Activated CD8-positive, alpha-beta T cell treated with anti-CD3 and anti-CD28 coated beads, Interleukin-2, amount 10 ng/mL, durations not matched to agents 7 days and 5 days (primary cell): ENCODE measurements at regions not wholly inside any gene's neighbourhood (a gene's known extent, or its start where the extent isn't known, plus 50 kb on each side); places are given as distances from the start of the nearest gene placed in this dataset.

Source experiments
- ATAC-seq: fragments of 150-1000 bp; cut with Tn5 transposase; one replicate; pipeline ENCODE4 v1.10.0; 2021; ENCODE audit warnings: moderate library complexity
- CTCF ChIA-PET: fragments of 350-600 bp; sonication (Branson Sonifier 250); formaldehyde crosslinking; loops from one replicate; lab custom pipeline; 2021; ENCODE audit warnings: antibody characterized with exemption; lab: Charles Lee
- POLR2A ChIA-PET: fragments of 350-600 bp; sonication (Branson Sonifier 250); formaldehyde crosslinking; loops from one replicate; lab custom pipeline; 2021; ENCODE audit warnings: antibody characterized with exemption; lab: Charles Lee
- DNase-seq: peaks from one replicate; pipeline ENCODE4 v3.0.0-alpha.2; 2020
- H3K27ac Mint-ChIP-seq: one replicate; pipeline ENCODE4 v1.8.0; 2021; ENCODE audit warnings: mild to moderate bottlenecking, mixed read lengths
- H3K27me3 Mint-ChIP-seq: one replicate; pipeline ENCODE4 v1.8.0; 2021; ENCODE audit warnings: low read depth, mixed read lengths
- H3K36me3 Mint-ChIP-seq: one replicate; pipeline ENCODE4 v1.8.0; 2021; ENCODE audit warnings: low read depth, mixed read lengths
- H3K4me1 Mint-ChIP-seq: one replicate; pipeline ENCODE4 v1.8.0; 2021; ENCODE audit warnings: low read depth, mixed read lengths
- H3K4me3 Mint-ChIP-seq: one replicate; pipeline ENCODE4 v1.8.0; 2021; ENCODE audit warnings: mild to moderate bottlenecking, mixed read lengths
- H3K9me3 Mint-ChIP-seq: one replicate; pipeline ENCODE4 v1.8.0; 2022; ENCODE audit warnings: mixed read lengths; ENCODE audit not compliant: insufficient read depth

GRCh38 chr2:19700861-19701585, 200.8 kb downstream of the TTC32 start:
- no peak overlapping the region for H3K27ac Mint-ChIP-seq
- no peak overlapping the region for H3K4me3 Mint-ChIP-seq
- DNase-seq (no peak), ATAC-seq (no peak)
- no peaks in the 10 kb centered on the region for H3K27me3 Mint-ChIP-seq
- no peaks in the 10 kb centered on the region for H3K4me1 Mint-ChIP-seq
- no peaks in the 10 kb centered on the region for H3K36me3 Mint-ChIP-seq
- POLR2A ChIA-PET = no interaction called here
- no peaks in the 10 kb centered on the region for H3K9me3 Mint-ChIP-seq
- CTCF ChIA-PET = no interaction called here

DNA sequence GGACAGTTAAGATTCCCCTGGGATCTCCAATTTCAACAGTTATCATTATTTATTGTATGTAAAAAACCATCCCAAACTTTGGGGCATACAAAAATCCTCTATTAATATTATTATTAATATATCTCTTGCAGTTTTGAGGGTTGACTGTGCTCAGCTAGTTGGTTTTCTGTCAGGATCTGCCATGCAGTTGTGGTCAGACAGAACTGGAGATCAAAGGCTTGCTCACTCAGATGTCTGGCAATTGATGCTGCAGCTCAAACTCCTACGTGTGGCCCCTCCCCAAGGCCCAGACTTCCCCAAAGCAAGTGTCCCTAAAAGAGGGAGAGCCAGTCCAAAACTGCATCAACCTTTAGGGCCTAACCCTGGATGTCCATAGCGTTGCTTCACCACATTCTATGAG, 204.7 kb downstream of the TTC32 start:
- no peak overlapping the region for H3K4me3 Mint-ChIP-seq
- CTCF ChIA-PET = no interaction called here
- no peaks in the 10 kb centered on the region for H3K9me3 Mint-ChIP-seq

GRCh38 chr2:19695706-19696105, 206.1 kb downstream of the TTC32 start:
- DNase-seq = no peak
- no peak overlapping the region for H3K27ac Mint-ChIP-seq
- H3K4me1 Mint-ChIP-seq = no peaks in the 10 kb centered on the region
- ChIA-PET CTCF (no interaction called here), POLR2A (no interaction called here)
- no peak for ATAC-seq
- no peaks in the 10 kb centered on the region for H3K27me3 Mint-ChIP-seq
- H3K4me3 Mint-ChIP-seq = no peak overlapping the region
- no peaks in the 10 kb centered on the region for H3K36me3 Mint-ChIP-seq
- no peaks in the 10 kb centered on the region for H3K9me3 Mint-ChIP-seq

More for the DNA sequence above, 204.7 kb downstream of the TTC32 start:
- Mint-ChIP-seq H3K4me1 (no peaks in the 10 kb centered on the region), H3K27me3 (no peaks in the 10 kb centered on the region), H3K36me3 (no peaks in the 10 kb centered on the region), H3K27ac (no peak overlapping the region)
- POLR2A ChIA-PET = no interaction called here
- ATAC-seq (no peak), DNase-seq (no peak)

- Mint-ChIP-seq H3K27me3 (no peaks in the 10 kb centered on the region), H3K27ac (no peak overlapping the region), H3K4me3 (no peak overlapping the region), H3K36me3 (no peaks in the 10 kb centered on the region), H3K4me1 (no peaks in the 10 kb centered on the region), H3K9me3 (no peaks in the 10 kb centered on the region)
- DNase-seq = no peak
- ChIA-PET POLR2A (no interaction called here), CTCF (no interaction called here)
- no peak for ATAC-seq
Observed at GRCh38 chr2:19691892-19692291, 209.9 kb downstream of the TTC32 start.

DNA sequence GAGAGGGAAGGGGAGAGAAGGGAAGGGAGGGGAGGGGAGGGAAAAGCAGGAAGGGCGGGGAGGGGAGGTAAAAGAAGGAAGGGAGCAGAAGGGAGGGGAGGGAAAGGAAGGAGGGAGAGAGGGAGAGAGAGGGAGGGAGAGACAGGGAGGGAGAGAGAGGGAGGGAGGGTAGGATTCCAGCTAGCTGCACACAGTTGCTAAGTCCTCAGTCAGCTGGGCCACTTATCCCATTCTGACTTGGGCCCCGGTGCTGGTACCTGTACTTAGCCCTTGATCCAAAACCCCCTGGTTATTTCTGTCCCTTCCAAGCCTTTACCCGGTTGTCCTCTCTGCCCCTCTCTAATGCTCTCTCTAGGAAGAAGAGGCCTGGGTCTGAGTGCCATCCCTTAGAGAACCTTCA, 211.4 kb downstream of the TTC32 start:
- no peak for DNase-seq
- no peak for ATAC-seq
- POLR2A ChIA-PET = no interaction called here
- CTCF ChIA-PET = no interaction called here
- no peaks in the 10 kb centered on the region for H3K36me3 Mint-ChIP-seq
- no peak overlapping the region for H3K27ac Mint-ChIP-seq
- H3K4me1 Mint-ChIP-seq = no peaks in the 10 kb centered on the region
- no peak overlapping the region for H3K4me3 Mint-ChIP-seq
- H3K9me3 Mint-ChIP-seq = no peaks in the 10 kb centered on the region
- H3K27me3 Mint-ChIP-seq = no peaks in the 10 kb centered on the region

- Mint-ChIP-seq H3K27me3 (no peaks in the 10 kb centered on the region), H3K4me3 (no peak overlapping the region), H3K27ac (no peak overlapping the region), H3K9me3 (no peaks in the 10 kb centered on the region), H3K4me1 (no peaks in the 10 kb centered on the region), H3K36me3 (no peaks in the 10 kb centered on the region)
- DNase-seq (no peak), ATAC-seq (no peak)
- ChIA-PET POLR2A (no interaction called here), CTCF (no interaction called here)
Observed at GRCh38 chr2:19689646-19690168, 212.1 kb downstream of the TTC32 start.

DNA sequence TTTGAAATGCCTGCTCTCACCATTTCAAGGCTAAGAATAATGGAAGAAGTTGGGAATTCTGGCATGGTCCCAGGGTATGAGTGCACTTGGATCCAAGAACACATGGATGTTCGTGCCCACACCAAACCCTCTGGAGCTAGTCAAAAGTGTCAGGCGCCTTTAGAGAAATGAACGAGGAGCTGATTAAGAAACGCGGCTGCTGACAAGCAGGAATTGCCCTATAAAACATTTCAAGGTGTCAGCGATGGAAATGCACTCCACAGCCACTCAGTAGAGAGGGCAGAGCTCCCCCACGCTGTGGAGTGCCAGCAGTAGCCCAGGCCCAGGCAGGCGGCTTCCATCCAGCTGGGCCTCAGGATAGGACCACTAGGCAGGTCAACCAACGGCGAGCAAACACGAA, 213.7 kb downstream of the TTC32 start:
- no peaks in the 10 kb centered on the region for H3K36me3 Mint-ChIP-seq
- H3K4me3 Mint-ChIP-seq = no peak overlapping the region
- ATAC-seq = no peak
- no peaks in the 10 kb centered on the region for H3K4me1 Mint-ChIP-seq
- no peaks in the 10 kb centered on the region for H3K27me3 Mint-ChIP-seq
- no peaks in the 10 kb centered on the region for H3K9me3 Mint-ChIP-seq
- ChIA-PET CTCF (no interaction called here), POLR2A (no interaction called here)
- no peak for DNase-seq
- no peak overlapping the region for H3K27ac Mint-ChIP-seq

GRCh38 chr2:19687017-19687659, 214.6 kb downstream of the TTC32 start:
- H3K27ac Mint-ChIP-seq = no peak overlapping the region
- ATAC-seq = no peak
- no peak overlapping the region for H3K4me3 Mint-ChIP-seq
- no peaks in the 10 kb centered on the region for H3K27me3 Mint-ChIP-seq
- no peaks in the 10 kb centered on the region for H3K9me3 Mint-ChIP-seq
- no peaks in the 10 kb centered on the region for H3K4me1 Mint-ChIP-seq
- POLR2A ChIA-PET = no interaction called here
- CTCF ChIA-PET = interaction anchor here (0.6 kb wide), 1 partner anchor 60 kb away, joined by 3 read pairs; no protein-coding TSS in a partner anchor
- DNase-seq = no peak
- no peaks in the 10 kb centered on the region for H3K36me3 Mint-ChIP-seq

DNA sequence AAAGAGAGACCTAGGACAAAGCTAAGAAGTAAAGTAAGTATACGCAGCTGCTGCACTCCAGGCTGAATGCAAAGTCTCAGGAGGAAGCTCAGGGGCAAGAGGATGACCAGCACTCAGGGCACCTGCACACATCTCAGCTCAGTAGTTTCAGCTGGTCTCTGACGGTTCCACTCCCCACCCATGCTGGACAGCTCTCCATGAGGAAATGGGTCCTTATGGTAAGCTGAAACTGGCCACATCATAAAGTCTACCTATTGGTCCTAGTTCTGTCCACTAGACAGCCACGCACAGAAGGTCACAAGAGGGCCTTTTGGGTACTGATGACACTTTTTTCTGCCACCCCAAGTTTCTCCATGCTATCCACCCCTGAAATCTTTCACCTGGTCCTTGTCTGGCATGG, 215.3 kb downstream of the TTC32 start:
- POLR2A ChIA-PET = no interaction called here
- no peak for DNase-seq
- Mint-ChIP-seq H3K27me3 (no peaks in the 10 kb centered on the region), H3K36me3 (no peaks in the 10 kb centered on the region), H3K4me3 (no peak overlapping the region), H3K4me1 (no peaks in the 10 kb centered on the region), H3K9me3 (no peaks in the 10 kb centered on the region), H3K27ac (no peak overlapping the region)
- CTCF ChIA-PET = interaction anchor here (0.6 kb wide), 1 partner anchor 61 kb away, joined by 3 read pairs; no protein-coding TSS in a partner anchor
- ATAC-seq = no peak

DNA sequence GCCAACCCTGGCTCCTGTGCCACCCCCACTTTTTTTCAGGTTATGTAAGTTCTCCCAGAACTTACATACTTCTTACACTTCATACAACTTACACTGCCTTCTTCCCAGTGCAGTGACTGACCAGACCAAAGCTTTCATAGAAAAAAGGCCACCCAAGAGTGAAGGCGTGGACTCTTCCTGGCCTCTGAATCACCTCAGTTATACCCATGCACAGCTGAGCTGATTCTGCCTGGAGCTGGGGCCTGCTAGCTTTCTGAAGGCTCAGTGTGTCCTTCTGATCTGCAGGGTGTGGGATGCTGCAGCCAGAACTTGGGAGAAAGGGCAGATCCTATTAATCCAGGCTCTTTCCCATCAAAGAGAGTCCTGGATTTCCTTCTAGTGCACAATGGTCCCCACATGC, 216.1 kb downstream of the TTC32 start:
- DNase-seq = no peak
- Mint-ChIP-seq H3K4me3 (no peak overlapping the region), H3K9me3 (no peaks in the 10 kb centered on the region), H3K4me1 (no peaks in the 10 kb centered on the region), H3K36me3 (no peaks in the 10 kb centered on the region), H3K27ac (no peak overlapping the region), H3K27me3 (no peaks in the 10 kb centered on the region)
- ChIA-PET POLR2A (no interaction called here), CTCF (no interaction called here)
- no peak for ATAC-seq

DNA sequence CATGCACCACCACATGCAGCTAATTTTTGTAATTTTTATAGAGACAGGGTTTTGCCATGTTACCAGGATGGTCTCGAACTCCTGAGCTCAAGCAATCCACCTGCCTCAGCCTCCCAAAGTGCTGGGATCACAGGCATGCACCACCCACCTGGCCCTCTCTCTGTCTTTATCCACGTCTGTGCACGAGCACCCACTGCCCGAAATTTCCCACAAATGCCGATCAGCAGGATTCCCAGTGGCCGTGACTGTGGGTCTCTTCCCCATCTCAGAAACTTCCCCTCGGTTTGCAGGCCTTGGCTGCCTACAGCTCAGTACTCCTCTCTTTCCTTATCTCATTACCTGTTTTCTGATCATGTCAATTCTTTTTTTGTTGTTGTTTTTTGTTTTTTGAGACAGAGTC, 217.3 kb downstream of the TTC32 start:
- H3K27me3 Mint-ChIP-seq = no peaks in the 10 kb centered on the region
- ChIA-PET CTCF (interaction anchor here (1.6 kb wide), 1 partner anchor 178 kb away, joined by 3 read pairs; no protein-coding TSS in a partner anchor), POLR2A (no interaction called here)
- DNase-seq (no peak), ATAC-seq (no peak)
- H3K9me3 Mint-ChIP-seq = no peaks in the 10 kb centered on the region
- no peaks in the 10 kb centered on the region for H3K4me1 Mint-ChIP-seq
- H3K4me3 Mint-ChIP-seq = no peak overlapping the region
- H3K36me3 Mint-ChIP-seq = no peaks in the 10 kb centered on the region
- H3K27ac Mint-ChIP-seq = no peak overlapping the region

DNA sequence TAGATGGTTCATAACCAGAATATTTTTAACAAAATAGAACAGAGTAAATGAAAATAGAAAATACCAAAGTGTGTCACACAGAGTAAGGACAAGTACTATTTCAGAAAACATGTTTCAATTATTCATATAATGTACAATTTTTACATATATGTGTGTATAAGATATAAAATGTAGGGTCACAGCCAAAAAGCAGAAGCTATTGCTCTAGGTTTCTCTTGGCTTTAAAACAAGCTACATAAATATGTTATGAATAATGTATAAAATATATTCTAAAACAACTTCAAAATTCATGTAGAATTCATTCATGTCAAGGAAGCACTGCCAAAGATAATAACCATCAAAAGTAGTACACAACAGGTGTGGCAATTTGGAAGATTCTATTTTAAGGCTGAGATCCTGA, 218.2 kb downstream of the TTC32 start:
- no peaks in the 10 kb centered on the region for H3K4me1 Mint-ChIP-seq
- no peak overlapping the region for H3K27ac Mint-ChIP-seq
- no peak overlapping the region for H3K4me3 Mint-ChIP-seq
- no peak for ATAC-seq
- DNase-seq = no peak
- no peaks in the 10 kb centered on the region for H3K36me3 Mint-ChIP-seq
- no peaks in the 10 kb centered on the region for H3K27me3 Mint-ChIP-seq
- no peaks in the 10 kb centered on the region for H3K9me3 Mint-ChIP-seq
- ChIA-PET POLR2A (no interaction called here), CTCF (interaction anchor here (1.6 kb wide), 1 partner anchor 179 kb away, joined by 3 read pairs; no protein-coding TSS in a partner anchor)
